ENCODE measurements at regions not wholly inside any gene's neighbourhood (a gene's known extent, or its start where the extent isn't known, plus 50 kb on each side); places are given as distances from the start of the nearest gene placed in this dataset.

- no peak for TF ChIP-seq CTCF (conservative IDR thresholded peaks at IDR 0.05; ENCODE audit: low read length)
- no peak for TF ChIP-seq EZH2phosphoT487 (IDR thresholded peaks at IDR 0.05; ENCODE audit: borderline replicate concordance, low read depth, low read length)
These were observed 145.5 kb downstream of the PCDH7 start for GRCh38 chr4:30865691-30866090.
